GM12873 (cell line): ENCODE measurements at regions not wholly inside any gene's neighbourhood (a gene's known extent, or its start where the extent isn't known, plus 50 kb on each side); places are given as distances from the start of the nearest gene placed in this dataset.

Source experiments
- TF ChIP-seq, protein P1 (sequence below): IDR thresholded peaks from 2 replicates; pipeline ENCODE4 v1.5.1; 2012; ENCODE audit warnings: low read depth, mild to moderate bottlenecking, moderate library complexity, low read length, control low read depth; ENCODE audit not compliant: insufficient read depth; ENCODE audit errors: missing control alignments

GRCh38 chr6:4300917-4301316 lies 165.5 kb upstream of the ECI2 start:
- TF ChIP-seq, protein P1, sequence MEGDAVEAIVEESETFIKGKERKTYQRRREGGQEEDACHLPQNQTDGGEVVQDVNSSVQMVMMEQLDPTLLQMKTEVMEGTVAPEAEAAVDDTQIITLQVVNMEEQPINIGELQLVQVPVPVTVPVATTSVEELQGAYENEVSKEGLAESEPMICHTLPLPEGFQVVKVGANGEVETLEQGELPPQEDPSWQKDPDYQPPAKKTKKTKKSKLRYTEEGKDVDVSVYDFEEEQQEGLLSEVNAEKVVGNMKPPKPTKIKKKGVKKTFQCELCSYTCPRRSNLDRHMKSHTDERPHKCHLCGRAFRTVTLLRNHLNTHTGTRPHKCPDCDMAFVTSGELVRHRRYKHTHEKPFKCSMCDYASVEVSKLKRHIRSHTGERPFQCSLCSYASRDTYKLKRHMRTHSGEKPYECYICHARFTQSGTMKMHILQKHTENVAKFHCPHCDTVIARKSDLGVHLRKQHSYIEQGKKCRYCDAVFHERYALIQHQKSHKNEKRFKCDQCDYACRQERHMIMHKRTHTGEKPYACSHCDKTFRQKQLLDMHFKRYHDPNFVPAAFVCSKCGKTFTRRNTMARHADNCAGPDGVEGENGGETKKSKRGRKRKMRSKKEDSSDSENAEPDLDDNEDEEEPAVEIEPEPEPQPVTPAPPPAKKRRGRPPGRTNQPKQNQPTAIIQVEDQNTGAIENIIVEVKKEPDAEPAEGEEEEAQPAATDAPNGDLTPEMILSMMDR, result no peak

GRCh38 chr6:4299476-4299875 lies 164.1 kb upstream of the ECI2 start:
- TF ChIP-seq, protein P1, result no peak

DNA sequence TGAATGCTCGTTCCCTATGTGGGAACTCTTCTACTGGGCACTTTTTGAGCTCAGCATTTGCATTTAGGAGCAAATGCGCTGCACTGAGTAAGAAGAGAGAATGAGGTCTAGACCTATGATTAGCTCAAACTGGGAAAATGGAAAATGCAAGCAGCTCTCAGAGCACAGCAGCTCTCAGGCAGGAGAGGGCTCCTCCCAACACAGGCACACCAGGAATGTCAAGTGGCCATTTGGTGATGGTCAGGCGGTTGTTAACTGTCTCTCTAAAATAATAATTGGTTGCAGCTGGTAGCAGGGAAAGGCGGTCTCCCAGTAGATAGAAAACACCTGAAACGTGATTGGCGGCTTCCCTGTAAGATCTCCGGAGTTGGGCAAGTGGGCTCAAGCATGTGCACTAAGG lies 162.0 kb upstream of the ECI2 start:
- TF ChIP-seq, protein P1, result no peak

- TF ChIP-seq, protein P1, result no peak
These were observed 161.2 kb upstream of the ECI2 start for GRCh38 chr6:4296552-4296951.

DNA sequence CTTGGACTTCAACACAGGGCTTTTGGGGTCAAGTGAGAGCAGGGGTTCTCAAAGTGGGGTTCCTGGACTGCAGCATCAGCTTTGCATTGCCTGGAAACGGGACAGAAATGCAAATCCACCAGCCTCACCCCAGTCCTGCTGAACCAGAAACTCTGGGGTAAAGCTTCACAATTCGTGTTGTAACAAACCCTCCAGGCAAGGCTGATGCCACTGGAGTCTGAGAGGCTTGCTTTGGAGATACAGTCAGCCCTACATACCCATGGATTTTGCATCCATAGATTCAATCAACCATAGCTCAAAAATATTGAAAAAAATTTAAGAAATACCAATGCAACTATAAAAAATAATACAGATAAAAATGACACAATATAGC lies 160.4 kb upstream of the ECI2 start:
- TF ChIP-seq, protein P1, result no peak

- TF ChIP-seq, protein P1, result no peak
These were observed 159.8 kb upstream of the ECI2 start for GRCh38 chr6:4295058-4295782.

GRCh38 chr6:4294636-4295035 lies 159.3 kb upstream of the ECI2 start:
- TF ChIP-seq, protein P1, result no peak
